ENCODE measurements at regions not wholly inside any gene's neighbourhood (a gene's known extent, or its start where the extent isn't known, plus 50 kb on each side); places are given as distances from the start of the nearest gene placed in this dataset.

DNA sequence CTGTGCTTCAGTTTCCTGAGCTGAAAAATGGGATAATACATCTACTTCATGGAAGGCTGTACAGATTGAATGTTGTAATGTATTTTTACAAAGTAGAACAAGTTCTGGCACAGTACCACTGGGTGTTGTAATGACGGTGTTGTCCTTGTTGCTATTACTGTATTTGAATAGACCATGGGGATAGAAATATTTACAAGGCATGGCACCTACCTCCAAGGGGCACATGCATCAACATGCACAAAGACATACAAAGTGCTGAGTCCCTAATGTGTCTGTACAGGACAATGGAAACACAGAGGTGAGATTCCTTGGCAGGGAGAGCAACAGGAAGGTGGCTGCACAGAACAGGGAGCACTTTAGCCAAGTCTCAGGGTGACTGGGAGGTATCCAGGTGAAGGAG, 930.6 kb upstream of the TMEM132C start:
- Mint-ChIP-seq H3K27me3 (ENCODE audit: insufficient read depth) (peaks cover 4% of the 10 kb centered on the region), H3K4me3 (no peak overlapping the region), H3K36me3 (ENCODE audit: low read depth) (peaks cover 4% of the 10 kb centered on the region; the same call in 1 of the 2 replicates), H3K9me3 (no peaks in the 10 kb centered on the region), H3K4me1 (ENCODE audit: low read depth) (peaks cover 10% of the 10 kb centered on the region; the same call in 1 of the 2 replicates), H3K27ac (no peak overlapping the region)
- DNase-seq: no peak
- TF ChIP-seq, protein P1, sequence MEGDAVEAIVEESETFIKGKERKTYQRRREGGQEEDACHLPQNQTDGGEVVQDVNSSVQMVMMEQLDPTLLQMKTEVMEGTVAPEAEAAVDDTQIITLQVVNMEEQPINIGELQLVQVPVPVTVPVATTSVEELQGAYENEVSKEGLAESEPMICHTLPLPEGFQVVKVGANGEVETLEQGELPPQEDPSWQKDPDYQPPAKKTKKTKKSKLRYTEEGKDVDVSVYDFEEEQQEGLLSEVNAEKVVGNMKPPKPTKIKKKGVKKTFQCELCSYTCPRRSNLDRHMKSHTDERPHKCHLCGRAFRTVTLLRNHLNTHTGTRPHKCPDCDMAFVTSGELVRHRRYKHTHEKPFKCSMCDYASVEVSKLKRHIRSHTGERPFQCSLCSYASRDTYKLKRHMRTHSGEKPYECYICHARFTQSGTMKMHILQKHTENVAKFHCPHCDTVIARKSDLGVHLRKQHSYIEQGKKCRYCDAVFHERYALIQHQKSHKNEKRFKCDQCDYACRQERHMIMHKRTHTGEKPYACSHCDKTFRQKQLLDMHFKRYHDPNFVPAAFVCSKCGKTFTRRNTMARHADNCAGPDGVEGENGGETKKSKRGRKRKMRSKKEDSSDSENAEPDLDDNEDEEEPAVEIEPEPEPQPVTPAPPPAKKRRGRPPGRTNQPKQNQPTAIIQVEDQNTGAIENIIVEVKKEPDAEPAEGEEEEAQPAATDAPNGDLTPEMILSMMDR (IDR thresholded peaks at IDR 0.05): no peak

DNA sequence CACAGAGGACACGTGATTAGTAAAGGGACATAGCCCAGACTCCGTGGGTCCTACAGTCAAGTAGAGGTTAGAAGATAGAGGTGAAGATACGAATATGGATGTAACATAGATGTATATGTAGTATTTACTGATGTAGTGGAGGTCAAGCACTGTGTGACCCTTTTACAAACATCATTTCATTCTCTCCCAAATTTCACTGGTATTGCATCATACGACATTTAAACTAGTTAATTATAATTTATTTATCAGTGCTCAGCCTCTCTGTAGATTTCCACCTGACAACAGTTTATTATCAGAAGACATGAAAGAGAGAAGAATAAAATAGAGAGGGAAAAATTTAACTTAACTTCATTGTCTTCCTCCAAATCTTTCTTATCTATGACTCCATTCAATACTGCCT, 927.9 kb upstream of the TMEM132C start:
- peaks cover 14% of the 10 kb centered on the region; the same call in 1 of the 2 replicates for H3K4me1 Mint-ChIP-seq (ENCODE audit: low read depth)
- no peak overlapping the region for H3K27ac Mint-ChIP-seq
- H3K9me3 Mint-ChIP-seq: no peaks in the 10 kb centered on the region
- H3K36me3 Mint-ChIP-seq (ENCODE audit: low read depth): peaks cover 4% of the 10 kb centered on the region; the same call in 1 of the 2 replicates
- no peak overlapping the region for H3K4me3 Mint-ChIP-seq
- DNase-seq: no peak
- peaks cover 11% of the 10 kb centered on the region for H3K27me3 Mint-ChIP-seq (ENCODE audit: insufficient read depth)
- TF ChIP-seq, protein P1 (IDR thresholded peaks at IDR 0.05): no peak

DNA sequence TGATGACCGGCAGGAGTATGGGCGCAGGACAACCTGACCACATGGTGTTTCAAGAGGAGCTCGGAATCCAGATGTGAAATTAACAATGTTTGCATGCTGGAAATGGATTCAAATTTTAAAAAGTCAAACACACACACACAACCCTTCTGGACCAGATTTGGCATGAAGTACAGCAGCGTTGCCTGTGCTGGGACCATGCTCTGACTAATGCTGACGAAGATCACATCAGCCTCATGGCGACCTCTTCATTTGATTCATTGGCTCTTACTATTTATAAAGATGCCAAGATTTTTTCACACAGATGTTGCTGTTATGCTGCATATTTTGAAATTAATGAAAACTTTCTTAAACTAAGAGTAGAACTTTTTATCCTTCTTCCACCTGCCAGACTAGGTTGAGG, 926.6 kb upstream of the TMEM132C start:
- DNase-seq: no peak
- H3K36me3 Mint-ChIP-seq (ENCODE audit: low read depth): no peaks in the 10 kb centered on the region
- TF ChIP-seq, protein P1 (IDR thresholded peaks at IDR 0.05): no peak
- H3K4me3 Mint-ChIP-seq: no peak overlapping the region
- no peak overlapping the region for H3K27ac Mint-ChIP-seq
- peaks cover 13% of the 10 kb centered on the region for H3K27me3 Mint-ChIP-seq (ENCODE audit: insufficient read depth)
- no peaks in the 10 kb centered on the region for H3K9me3 Mint-ChIP-seq
- peaks cover 17% of the 10 kb centered on the region; the same call in 1 of the 2 replicates for H3K4me1 Mint-ChIP-seq (ENCODE audit: low read depth)

DNA sequence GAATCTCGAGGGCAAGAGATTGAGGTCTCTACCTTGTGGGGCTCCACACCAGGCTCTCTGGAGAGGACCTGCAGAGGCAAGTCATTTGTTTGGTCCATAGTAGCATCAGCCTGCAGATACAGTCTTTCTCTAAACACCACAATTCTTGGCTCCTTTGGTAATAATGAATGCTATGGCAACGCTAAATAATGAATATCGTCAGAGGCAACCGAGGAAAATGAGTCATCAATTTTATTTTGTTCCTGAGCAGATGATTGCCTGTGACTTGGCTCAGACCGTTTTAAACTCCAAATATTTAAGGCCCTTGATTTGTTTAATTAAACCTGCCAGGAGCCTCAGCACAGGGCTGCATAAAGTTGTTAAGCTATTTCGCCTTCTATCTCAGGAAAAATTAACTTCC, 924.1 kb upstream of the TMEM132C start:
- peaks cover 17% of the 10 kb centered on the region; the same call in 1 of the 2 replicates for H3K4me1 Mint-ChIP-seq (ENCODE audit: low read depth)
- peaks cover 7% of the 10 kb centered on the region; the same call in 1 of the 2 replicates for H3K36me3 Mint-ChIP-seq (ENCODE audit: low read depth)
- TF ChIP-seq, protein P1 (IDR thresholded peaks at IDR 0.05): no peak
- no peak overlapping the region for H3K27ac Mint-ChIP-seq
- peaks cover 8% of the 10 kb centered on the region for H3K9me3 Mint-ChIP-seq
- H3K4me3 Mint-ChIP-seq: no peak overlapping the region
- peaks cover 15% of the 10 kb centered on the region for H3K27me3 Mint-ChIP-seq (ENCODE audit: insufficient read depth)
- DNase-seq: no peak

DNA sequence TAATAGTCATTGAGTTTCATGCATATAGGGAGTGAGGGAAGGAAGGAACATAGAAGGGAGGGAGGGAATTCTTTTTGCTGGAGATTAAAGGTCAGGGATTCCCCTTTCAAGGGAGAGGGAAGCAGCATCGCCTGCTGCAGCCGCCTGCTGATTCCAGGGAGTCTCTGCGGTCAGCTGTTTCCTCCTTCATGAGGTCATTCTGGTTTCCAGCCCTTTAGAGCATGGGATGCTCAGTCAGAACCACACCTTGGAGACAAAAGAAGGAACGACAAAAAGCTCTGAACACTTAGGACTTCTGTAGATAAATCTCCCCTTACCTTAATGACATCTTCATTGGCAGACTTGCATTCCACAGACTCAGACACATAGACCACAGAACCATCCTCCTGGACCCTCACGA, 923.0 kb upstream of the TMEM132C start:
- Mint-ChIP-seq H3K36me3 (ENCODE audit: low read depth) (peaks cover 7% of the 10 kb centered on the region; the same call in 1 of the 2 replicates), H3K27me3 (ENCODE audit: insufficient read depth) (peaks cover 16% of the 10 kb centered on the region), H3K4me1 (ENCODE audit: low read depth) (peaks cover 17% of the 10 kb centered on the region; the same call in 1 of the 2 replicates), H3K9me3 (peaks cover 8% of the 10 kb centered on the region), H3K27ac (no peak overlapping the region; the same call in 1 of the 2 replicates), H3K4me3 (no peak overlapping the region; the same call in 1 of the 2 replicates)
- TF ChIP-seq, protein P1 (IDR thresholded peaks at IDR 0.05): no peak
- DNase-seq: no peak
